Esophagus squamous epithelium (tissue), 4 donors: ENCODE measurements at regions not wholly inside any gene's neighbourhood (a gene's known extent, or its start where the extent isn't known, plus 50 kb on each side); places are given as distances from the start of the nearest gene placed in this dataset.

ENCODE experiments used
- POLR2A ChIP-seq, 4 donors: fragments of 450-650 bp; IDR thresholded peaks; one replicate each; pipeline ENCODE4 v1.6.1; 2017; ENCODE audit warnings: antibody characterized with exemption in 4 of 4, mild to moderate bottlenecking in 4 of 4, moderate library complexity in 3 of 4
- TF ChIP-seq, protein P1 (sequence below), 6 experiments: fragments of 450-650 bp in 4 of 6; fragments of 200-600 bp in 2 of 6; sonication (generic) in 2 of 6; IDR thresholded peaks; one replicate each; pipeline ENCODE4 v1.5.1; 2016 to 2019; ENCODE audit warnings: antibody characterized with exemption in 6 of 6, mild to moderate bottlenecking in 4 of 6, moderate library complexity in 4 of 6

DNA sequence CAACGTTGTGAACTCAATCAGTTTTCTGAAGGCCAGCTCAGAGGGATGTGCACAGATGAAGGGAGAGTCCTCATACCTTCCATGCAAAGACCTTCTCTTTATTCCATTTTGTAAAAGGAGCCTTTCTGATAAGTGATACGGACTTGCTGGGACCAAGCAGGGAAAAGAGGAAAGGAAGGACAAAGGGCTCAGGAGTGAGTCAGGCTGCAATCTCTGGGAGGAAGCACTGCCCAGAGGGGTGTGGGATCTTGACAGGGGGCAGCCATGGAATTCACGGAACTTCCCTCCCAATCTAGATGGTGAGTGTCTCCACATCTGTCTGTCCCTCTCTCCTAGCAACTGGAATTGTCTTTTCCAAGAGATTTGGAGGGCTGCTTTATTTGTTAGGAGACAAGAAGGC, 281.4 kb upstream of the CELF4 start:
- TF ChIP-seq, protein P1, sequence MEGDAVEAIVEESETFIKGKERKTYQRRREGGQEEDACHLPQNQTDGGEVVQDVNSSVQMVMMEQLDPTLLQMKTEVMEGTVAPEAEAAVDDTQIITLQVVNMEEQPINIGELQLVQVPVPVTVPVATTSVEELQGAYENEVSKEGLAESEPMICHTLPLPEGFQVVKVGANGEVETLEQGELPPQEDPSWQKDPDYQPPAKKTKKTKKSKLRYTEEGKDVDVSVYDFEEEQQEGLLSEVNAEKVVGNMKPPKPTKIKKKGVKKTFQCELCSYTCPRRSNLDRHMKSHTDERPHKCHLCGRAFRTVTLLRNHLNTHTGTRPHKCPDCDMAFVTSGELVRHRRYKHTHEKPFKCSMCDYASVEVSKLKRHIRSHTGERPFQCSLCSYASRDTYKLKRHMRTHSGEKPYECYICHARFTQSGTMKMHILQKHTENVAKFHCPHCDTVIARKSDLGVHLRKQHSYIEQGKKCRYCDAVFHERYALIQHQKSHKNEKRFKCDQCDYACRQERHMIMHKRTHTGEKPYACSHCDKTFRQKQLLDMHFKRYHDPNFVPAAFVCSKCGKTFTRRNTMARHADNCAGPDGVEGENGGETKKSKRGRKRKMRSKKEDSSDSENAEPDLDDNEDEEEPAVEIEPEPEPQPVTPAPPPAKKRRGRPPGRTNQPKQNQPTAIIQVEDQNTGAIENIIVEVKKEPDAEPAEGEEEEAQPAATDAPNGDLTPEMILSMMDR (IDR thresholded peaks at IDR 0.05): no peak
- no peak for TF ChIP-seq POLR2A (IDR thresholded peaks at IDR 0.05)
